Endothelial cell (in vitro differentiated cells): ENCODE measurements at regions not wholly inside any gene's neighbourhood (a gene's known extent, or its start where the extent isn't known, plus 50 kb on each side); places are given as distances from the start of the nearest gene placed in this dataset.

Source experiments
- DNase-seq: peaks from one replicate; pipeline ENCODE4 v3.0.0; 2021; ENCODE audit warnings: low spot score
- H3K27ac Mint-ChIP-seq: one replicate; pipeline ENCODE4 v1.8.0; 2021; ENCODE audit warnings: mixed read lengths, inconsistent platforms; ENCODE audit not compliant: unreplicated experiment
- H3K27me3 Mint-ChIP-seq: one replicate; pipeline ENCODE4 v1.8.0; 2021; ENCODE audit warnings: mild to moderate bottlenecking, moderate library complexity, mixed read lengths, inconsistent platforms; ENCODE audit not compliant: unreplicated experiment
- H3K36me3 Mint-ChIP-seq: one replicate; pipeline ENCODE4 v1.8.0; 2021; ENCODE audit warnings: mild to moderate bottlenecking, low read depth, mixed read lengths, inconsistent platforms; ENCODE audit not compliant: unreplicated experiment
- H3K4me1 Mint-ChIP-seq: one replicate; pipeline ENCODE4 v1.8.0; 2021; ENCODE audit warnings: mild to moderate bottlenecking, mixed read lengths, inconsistent platforms; ENCODE audit not compliant: unreplicated experiment
- H3K4me3 Mint-ChIP-seq: one replicate; pipeline ENCODE4 v1.8.0; 2021; ENCODE audit warnings: mild to moderate bottlenecking, mixed read lengths, inconsistent platforms; ENCODE audit not compliant: unreplicated experiment
- H3K9me3 Mint-ChIP-seq: one replicate; pipeline ENCODE4 v1.8.0; 2021; ENCODE audit warnings: mixed read lengths, inconsistent platforms; ENCODE audit not compliant: unreplicated experiment
- CTCF ChIP-seq: fragments of 200-600 bp; sonication (generic); IDR thresholded peaks from one replicate; pipeline ENCODE4 v1.5.0; 2021; ENCODE audit warnings: antibody characterized with exemption; ENCODE audit not compliant: unreplicated experiment

- no peak for TF ChIP-seq CTCF
- Mint-ChIP-seq H3K9me3 (no peaks in the 10 kb centered on the region), H3K36me3 (no peaks in the 10 kb centered on the region), H3K4me3 (no peak overlapping the region), H3K27me3 (no peaks in the 10 kb centered on the region), H3K4me1 (no peaks in the 10 kb centered on the region), H3K27ac (no peak overlapping the region)
- no peak for DNase-seq
Observed at GRCh38 chr5:4245511-4245910, 649.9 kb downstream of the IRX1 start.

- Mint-ChIP-seq H3K27ac (no peak overlapping the region), H3K9me3 (no peaks in the 10 kb centered on the region), H3K27me3 (no peaks in the 10 kb centered on the region), H3K4me1 (no peaks in the 10 kb centered on the region), H3K4me3 (no peak overlapping the region), H3K36me3 (no peaks in the 10 kb centered on the region)
- no peak for TF ChIP-seq CTCF
- DNase-seq, result no peak
Observed at GRCh38 chr5:4246447-4246846, 650.8 kb downstream of the IRX1 start.

- Mint-ChIP-seq H3K36me3 (no peaks in the 10 kb centered on the region), H3K27ac (no peak overlapping the region), H3K27me3 (no peaks in the 10 kb centered on the region), H3K4me3 (no peak overlapping the region), H3K9me3 (peaks cover 9% of the 10 kb centered on the region), H3K4me1 (no peaks in the 10 kb centered on the region)
- TF ChIP-seq CTCF, result no peak
- no peak for DNase-seq
Observed at GRCh38 chr5:4250254-4250653, 654.6 kb downstream of the IRX1 start.

GRCh38 chr5:4252385-4252784 is 656.8 kb downstream of the IRX1 start:
- H3K36me3 Mint-ChIP-seq, result no peaks in the 10 kb centered on the region
- TF ChIP-seq CTCF, result no peak

GRCh38 chr5:4254736-4255135 is 659.1 kb downstream of the IRX1 start:
- Mint-ChIP-seq H3K27me3 (no peaks in the 10 kb centered on the region), H3K27ac (no peak overlapping the region), H3K36me3 (no peaks in the 10 kb centered on the region), H3K4me1 (no peaks in the 10 kb centered on the region), H3K4me3 (no peak overlapping the region), H3K9me3 (peaks cover 9% of the 10 kb centered on the region)
- no peak for DNase-seq
- no peak for TF ChIP-seq CTCF

More at GRCh38 chr5:4252385-4252784, 656.8 kb downstream of the IRX1 start:
- DNase-seq, result no peak
- Mint-ChIP-seq H3K9me3 (peaks cover 9% of the 10 kb centered on the region), H3K4me3 (no peak overlapping the region), H3K27ac (no peak overlapping the region), H3K4me1 (no peaks in the 10 kb centered on the region), H3K27me3 (no peaks in the 10 kb centered on the region)
